NCI-H187 (cell line): ENCODE measurements at regions not wholly inside any gene's neighbourhood (a gene's known extent, or its start where the extent isn't known, plus 50 kb on each side); places are given as distances from the start of the nearest gene placed in this dataset.
"Not testable (repeated sequence)": the region's sequence is repeated elsewhere in the genome, so short reads cannot be mapped to it uniquely, and the experiment has no call there.

Source experiments
- DNase-seq, 2 experiments: peaks; one replicate each; lab custom pipeline; 2025; lab: John Stamatoyannopoulos, UW

GRCh38 chr2:35568574-35568973 is 787.0 kb upstream of the CRIM1 start:
- DNase-seq = not testable (repeated sequence)

DNA sequence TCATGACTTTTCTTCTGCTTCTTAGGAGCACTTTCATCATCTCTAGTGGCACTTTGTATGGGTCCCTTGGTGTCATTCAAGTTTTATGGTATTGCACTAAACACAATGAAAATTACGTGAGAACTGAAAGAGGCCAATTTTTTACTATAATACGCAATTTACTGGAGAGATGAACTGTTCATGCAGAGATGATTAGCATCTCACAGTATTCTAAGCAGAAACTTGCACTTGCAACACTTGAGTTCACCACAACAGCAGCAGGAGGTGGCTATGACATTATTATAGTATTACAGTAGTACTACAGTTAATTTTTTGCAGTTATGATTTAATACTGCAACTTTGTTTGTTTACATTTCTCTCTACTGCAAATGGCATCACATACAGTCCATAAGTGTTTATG is 793.1 kb upstream of the CRIM1 start:
- DNase-seq = no peak

DNA sequence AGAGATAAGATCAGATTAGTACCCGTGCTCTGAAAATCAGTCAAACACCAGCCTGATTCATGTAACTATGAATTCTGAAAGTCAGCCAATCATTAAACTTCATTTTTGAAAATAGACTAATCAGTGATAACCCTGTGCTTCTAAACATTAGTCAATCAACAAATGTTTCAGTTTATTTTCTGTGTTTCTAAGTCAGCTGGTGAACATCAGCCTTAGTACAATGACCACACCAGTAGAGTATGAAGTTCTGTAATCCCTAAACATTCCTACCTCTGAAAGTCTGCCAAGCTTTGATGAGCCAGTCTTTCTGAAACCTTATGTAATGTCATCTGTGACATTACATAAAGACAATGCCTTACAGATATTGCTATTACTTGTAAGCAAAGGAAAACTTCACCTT is 807.4 kb upstream of the CRIM1 start:
- no peak for DNase-seq

GRCh38 chr2:35545301-35545700 is 810.3 kb upstream of the CRIM1 start:
- no peak for DNase-seq

GRCh38 chr2:35538796-35539195 is 816.8 kb upstream of the CRIM1 start:
- DNase-seq = no peak

DNA sequence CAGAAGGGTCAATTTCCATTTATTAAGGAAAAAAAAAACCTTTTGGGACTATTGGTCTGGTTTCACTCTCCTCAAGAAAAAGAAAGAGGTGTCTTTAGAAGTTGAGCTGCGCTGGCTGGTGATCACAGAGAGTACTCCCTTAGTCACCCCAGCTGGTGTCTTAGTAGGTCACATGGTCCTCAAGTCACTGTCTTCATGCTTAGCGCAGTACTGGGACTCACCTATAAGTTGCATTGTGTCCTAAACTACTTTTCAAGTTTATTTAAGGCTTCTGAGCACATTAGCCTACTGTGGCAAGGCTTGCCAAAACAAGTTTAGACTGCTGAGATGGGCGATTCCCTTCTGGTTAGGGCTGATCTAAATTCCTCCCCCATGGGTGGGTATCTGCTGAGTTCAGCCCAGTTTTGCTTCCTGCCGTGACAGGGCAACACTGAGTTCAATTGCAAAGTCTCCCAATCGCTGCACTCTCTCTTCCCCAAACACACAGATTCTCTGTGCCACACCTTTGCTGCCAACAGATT is 824.9 kb upstream of the CRIM1 start:
- DNase-seq = no peak

- DNase-seq = no peak
These were observed 828.8 kb upstream of the CRIM1 start for GRCh38 chr2:35526741-35527140.

GRCh38 chr2:35522450-35522849 is 833.1 kb upstream of the CRIM1 start:
- no peak for DNase-seq

DNA sequence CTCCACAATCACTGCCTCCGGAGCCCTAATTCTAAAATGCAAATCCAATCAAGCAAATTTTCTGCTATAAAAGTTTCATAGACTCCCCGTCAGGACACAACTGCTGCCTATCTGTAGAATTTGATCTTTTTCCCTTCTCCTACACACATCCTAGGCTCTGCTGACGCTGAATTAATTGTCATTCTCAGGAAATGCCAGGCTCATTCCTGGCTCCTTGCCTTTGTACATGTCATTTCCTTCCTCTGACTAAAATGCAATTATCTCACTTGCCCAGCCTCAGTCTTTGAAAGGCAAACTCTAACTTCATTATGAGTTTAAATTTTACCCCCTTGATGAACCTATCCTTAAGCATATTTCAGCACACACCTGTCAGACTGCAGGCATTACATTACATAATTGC is 844.9 kb upstream of the CRIM1 start:
- DNase-seq = no peak

DNA sequence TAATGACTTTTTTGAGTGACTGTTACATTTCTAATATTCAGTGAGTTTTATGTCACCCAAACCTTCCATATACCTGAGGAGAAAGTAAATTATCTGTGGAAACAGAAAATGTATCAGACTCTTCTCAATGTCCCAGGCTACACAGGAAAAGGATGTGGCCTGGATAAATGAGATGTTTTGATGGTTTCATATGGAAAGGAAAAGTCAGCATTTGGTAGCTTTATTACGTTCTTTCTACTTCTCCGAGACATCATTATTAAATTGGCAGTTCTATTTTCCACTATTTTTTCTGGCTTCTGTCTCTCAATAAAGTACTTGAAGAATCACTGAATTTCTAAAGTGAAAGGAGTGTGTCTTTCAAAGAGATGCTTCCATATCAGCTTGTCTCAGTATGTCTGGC is 847.0 kb upstream of the CRIM1 start:
- DNase-seq = no peak

GRCh38 chr2:35504419-35504818 is 851.2 kb upstream of the CRIM1 start:
- DNase-seq = no peak

GRCh38 chr2:35503738-35504199 is 851.8 kb upstream of the CRIM1 start:
- DNase-seq = no peak

DNA sequence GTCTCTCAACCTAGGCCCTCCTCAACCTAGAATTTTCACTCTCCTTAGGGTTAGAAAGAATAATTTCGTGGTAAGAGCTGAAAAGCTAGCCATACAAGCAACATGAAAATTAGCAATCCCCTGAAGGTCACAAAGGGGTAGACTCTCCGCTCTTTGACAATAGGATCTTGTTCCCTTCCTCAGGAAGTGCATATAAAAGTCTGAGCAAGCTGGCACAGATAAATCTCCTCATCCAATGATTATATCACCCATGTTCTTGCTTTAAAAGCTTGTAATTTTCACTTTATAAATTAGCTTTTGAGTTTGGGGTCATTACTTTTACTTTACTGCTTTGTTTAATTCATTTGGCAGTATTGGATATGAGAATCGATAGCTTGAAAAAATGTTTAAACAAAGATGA is 852.3 kb upstream of the CRIM1 start:
- no peak for DNase-seq

DNA sequence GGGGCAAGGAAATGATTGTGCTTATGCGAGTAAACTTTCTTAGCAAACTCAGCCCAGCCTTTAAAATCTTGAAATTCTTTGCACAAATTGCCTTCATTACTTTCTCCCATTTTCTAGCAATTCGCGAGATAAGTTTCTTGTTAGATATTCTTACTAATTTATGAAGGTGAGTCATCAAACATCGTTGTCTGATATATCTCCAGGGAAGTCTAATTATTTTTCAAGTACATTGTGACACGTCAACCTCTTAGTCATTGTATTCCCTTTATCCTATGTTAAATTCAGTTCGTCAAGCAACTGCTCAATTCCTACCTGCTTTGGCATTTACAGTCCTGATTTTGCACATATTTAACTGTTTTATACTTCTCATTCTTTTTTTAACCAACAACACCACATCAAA is 854.5 kb upstream of the CRIM1 start:
- no peak for DNase-seq

- no peak for DNase-seq
These were observed 859.6 kb upstream of the CRIM1 start for GRCh38 chr2:35496022-35496421.

DNA sequence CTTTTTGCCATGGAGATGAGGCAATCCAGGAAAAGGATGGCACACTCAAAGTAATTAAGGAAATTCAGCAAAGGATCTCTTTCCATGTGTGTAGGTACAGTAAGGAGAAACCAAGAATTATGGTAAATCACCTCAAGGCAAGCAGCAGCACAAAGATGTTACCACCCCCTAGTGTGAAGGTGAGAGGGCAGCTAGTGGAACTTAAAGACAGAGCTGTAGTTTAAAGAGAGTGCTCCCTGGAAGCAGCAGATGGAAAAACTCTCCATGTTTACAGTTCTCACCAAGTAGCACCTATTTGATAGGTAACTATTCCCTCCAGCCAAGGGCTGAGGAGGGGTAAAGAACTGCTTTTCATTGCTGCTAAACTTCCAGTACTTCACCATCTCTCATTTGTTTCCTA is 860.4 kb upstream of the CRIM1 start:
- no peak for DNase-seq

GRCh38 chr2:35478121-35478520 is 877.5 kb upstream of the CRIM1 start:
- DNase-seq = not testable (repeated sequence)

- DNase-seq = no peak
These were observed 887.3 kb upstream of the CRIM1 start for GRCh38 chr2:35468245-35468644.

- DNase-seq = no peak
These were observed 891.6 kb upstream of the CRIM1 start for GRCh38 chr2:35463805-35464596.

DNA sequence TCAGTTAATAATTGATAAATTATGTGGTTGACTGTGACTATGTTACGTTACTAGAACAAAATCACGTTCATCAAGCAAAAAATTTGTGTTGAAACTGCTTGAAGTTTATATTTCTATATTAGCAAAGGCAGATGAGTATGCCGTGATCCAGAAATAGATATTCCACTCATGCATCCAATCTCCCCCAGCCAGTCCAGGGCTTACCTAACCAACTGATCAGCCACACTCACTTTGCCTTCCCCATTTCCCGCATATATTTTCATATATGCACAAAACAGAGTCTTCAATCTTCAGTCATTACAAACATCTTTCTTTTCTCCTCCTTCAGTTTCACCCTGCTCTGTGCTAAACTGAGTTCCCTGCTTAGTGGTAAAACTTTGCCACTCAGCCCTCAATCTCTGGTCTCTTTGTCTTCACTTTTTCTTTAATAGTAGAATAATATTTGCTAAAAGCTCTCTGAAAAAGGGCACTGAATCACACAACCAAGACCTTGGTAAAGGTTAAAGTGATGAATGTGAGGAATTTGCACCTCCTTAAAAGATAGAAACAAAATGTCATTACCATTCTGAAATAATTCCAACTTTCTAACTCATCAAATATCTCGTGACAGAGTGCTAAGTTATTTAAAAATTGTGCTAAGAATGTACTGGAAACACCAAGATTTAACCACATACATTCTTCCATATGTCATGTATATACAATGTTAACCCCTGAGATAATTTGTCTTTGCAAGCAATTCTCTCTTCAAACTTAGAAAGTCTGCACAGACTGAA is 893.2 kb upstream of the CRIM1 start:
- no peak for DNase-seq

DNA sequence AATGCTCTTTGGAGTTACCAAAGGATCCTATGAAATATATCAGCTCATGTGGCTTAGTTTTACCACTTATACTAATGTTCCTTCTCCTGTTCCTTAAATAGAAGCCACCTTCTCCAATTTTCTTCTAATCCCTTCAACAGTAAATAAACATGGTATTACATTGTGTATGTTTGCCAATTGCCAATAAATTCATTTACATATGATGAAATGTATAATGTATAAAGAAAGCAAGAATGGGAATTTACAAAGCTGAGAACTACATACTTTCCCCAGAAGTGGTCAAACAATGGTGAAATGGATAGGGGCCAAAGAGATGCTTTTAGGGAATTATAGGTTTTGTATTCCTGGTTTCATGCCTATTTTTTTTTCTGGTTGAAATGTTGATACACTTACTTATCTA is 894.2 kb upstream of the CRIM1 start:
- no peak for DNase-seq

GRCh38 chr2:35454966-35455638 is 900.5 kb upstream of the CRIM1 start:
- no peak for DNase-seq

DNA sequence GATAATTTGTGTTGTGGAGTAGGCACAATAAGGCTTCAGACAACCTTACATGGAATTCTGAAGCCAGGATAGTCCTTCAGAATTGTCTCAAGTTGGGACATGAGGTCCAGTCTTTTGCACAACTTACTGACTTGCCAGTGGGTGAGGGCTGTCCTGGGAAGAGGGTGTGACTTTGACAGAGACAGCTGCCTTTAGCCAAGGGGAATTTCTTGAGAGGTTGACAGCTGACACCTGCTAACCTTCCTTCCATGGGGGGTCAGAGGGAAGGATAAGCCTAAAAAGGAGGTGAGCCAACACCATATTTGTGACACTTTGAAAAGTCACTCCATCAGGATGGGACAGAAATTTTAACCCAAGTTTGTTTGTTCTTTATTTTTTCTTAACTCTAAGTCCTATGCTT is 907.8 kb upstream of the CRIM1 start:
- no peak for DNase-seq
